Urinary bladder (tissue), 3 donors: ENCODE measurements at regions not wholly inside any gene's neighbourhood (a gene's known extent, or its start where the extent isn't known, plus 50 kb on each side); places are given as distances from the start of the nearest gene placed in this dataset.
"Not testable (repeated sequence)": the region's sequence is repeated elsewhere in the genome, so short reads cannot be mapped to it uniquely, and the experiment has no call there.

Experiments used
- DNase-seq: peaks from one replicate; pipeline ENCODE4 v3.0.0-alpha.2; 2015; ENCODE audit errors: extremely low spot score
- H3K27ac ChIP-seq: one replicate; pipeline ENCODE4 v1.5.1; 2013; ENCODE audit warnings: low read depth, mild to moderate bottlenecking, moderate library complexity
- H3K36me3 ChIP-seq: one replicate; pipeline ENCODE4 v1.6.1; 2013; ENCODE audit warnings: mild to moderate bottlenecking, moderate library complexity; ENCODE audit not compliant: insufficient read depth
- H3K4me1 ChIP-seq: one replicate; pipeline ENCODE4 v1.6.1; 2013; ENCODE audit warnings: mild to moderate bottlenecking, moderate library complexity; ENCODE audit not compliant: insufficient read depth
- H3K4me3 ChIP-seq: one replicate; pipeline ENCODE4 v1.5.1; 2013; ENCODE audit warnings: low read depth, low read length
- WGBS: extraction: QIAGEN DNeasy Blood & Tissue Kit; methylation state at CpG from one replicate; pipeline ENCODE4 v1.1.7; 2013; 5-methylcytosine and 5-hydroxymethylcytosine counted together
- donor health status: healthy with polysubstance abuse.
- donor health status: healthy.

- no peak overlapping the region for H3K4me3 ChIP-seq
- no peaks in the 10 kb centered on the region for H3K4me1 ChIP-seq
- H3K27ac ChIP-seq, result no peak overlapping the region
- 70% methylated on average over 7 of the region's 7 CpGs for whole genome bisulfite sequencing
- no peaks in the 10 kb centered on the region for H3K36me3 ChIP-seq
- no peak for DNase-seq
Observed at GRCh38 chr4:75195111-75195510, 262.2 kb downstream of the PARM1 start.

- Histone ChIP-seq H3K27ac (no peak overlapping the region), H3K4me1 (no peaks in the 10 kb centered on the region), H3K36me3 (no peaks in the 10 kb centered on the region), H3K4me3 (no peak overlapping the region)
- no peak for DNase-seq
- WGBS, result 91% methylated on average over 8 of the region's 8 CpGs
Observed at GRCh38 chr4:75194180-75194579, 261.3 kb downstream of the PARM1 start.

GRCh38 chr4:75192182-75192581 is 259.3 kb downstream of the PARM1 start:
- not testable (repeated sequence) for DNase-seq, H3K4me1 ChIP-seq, H3K4me3 ChIP-seq, H3K36me3 ChIP-seq, H3K27ac ChIP-seq
- 95% methylated on average over 2 of the region's 2 CpGs for WGBS

- no peak for DNase-seq
- Histone ChIP-seq H3K27ac (no peak overlapping the region), H3K4me1 (no peaks in the 10 kb centered on the region), H3K4me3 (no peak overlapping the region), H3K36me3 (no peaks in the 10 kb centered on the region)
- WGBS, result 29% methylated on average over 4 of the region's 4 CpGs
Observed at GRCh38 chr4:75189711-75190335, 256.9 kb downstream of the PARM1 start.

- no peak overlapping the region for H3K4me3 ChIP-seq
- H3K4me1 ChIP-seq, result no peaks in the 10 kb centered on the region
- no peak for DNase-seq
- no peaks in the 10 kb centered on the region for H3K36me3 ChIP-seq
- 81% methylated on average over 10 of the region's 10 CpGs for WGBS
- no peak overlapping the region for H3K27ac ChIP-seq
Observed at GRCh38 chr4:75180790-75181776, 248.2 kb downstream of the PARM1 start.

GRCh38 chr4:75180217-75180616 is 247.3 kb downstream of the PARM1 start:
- H3K27ac ChIP-seq, result no peak overlapping the region
- no peak overlapping the region for H3K4me3 ChIP-seq
- H3K4me1 ChIP-seq, result no peaks in the 10 kb centered on the region
- no peaks in the 10 kb centered on the region for H3K36me3 ChIP-seq
- no peak for DNase-seq

GRCh38 chr4:75179510-75179909 is 246.6 kb downstream of the PARM1 start:
- H3K27ac ChIP-seq, result no peak overlapping the region
- no peak overlapping the region for H3K4me3 ChIP-seq
- no peak for DNase-seq
- H3K36me3 ChIP-seq, result no peaks in the 10 kb centered on the region
- no peaks in the 10 kb centered on the region for H3K4me1 ChIP-seq

- Histone ChIP-seq H3K36me3 (no peaks in the 10 kb centered on the region), H3K4me1 (no peaks in the 10 kb centered on the region), H3K27ac (no peak overlapping the region), H3K4me3 (no peak overlapping the region)
- DNase-seq, result no peak
Observed at GRCh38 chr4:75172551-75172950, 239.6 kb downstream of the PARM1 start.

- DNase-seq, result no peak
- 86% methylated on average over 6 of the region's 6 CpGs for WGBS
- Histone ChIP-seq H3K4me3 (no peak overlapping the region), H3K27ac (no peak overlapping the region), H3K4me1 (no peaks in the 10 kb centered on the region), H3K36me3 (no peaks in the 10 kb centered on the region)
Observed at GRCh38 chr4:75169427-75169826, 236.5 kb downstream of the PARM1 start.

- H3K4me3 ChIP-seq, result no peak overlapping the region
- WGBS, result 70% methylated on average over 2 of the region's 2 CpGs
- no peak for DNase-seq
- no peaks in the 10 kb centered on the region for H3K36me3 ChIP-seq
- no peaks in the 10 kb centered on the region for H3K4me1 ChIP-seq
- no peak overlapping the region for H3K27ac ChIP-seq
Observed at GRCh38 chr4:75169020-75169419, 236.1 kb downstream of the PARM1 start.

GRCh38 chr4:75168548-75168947 is 235.6 kb downstream of the PARM1 start:
- no peaks in the 10 kb centered on the region for H3K36me3 ChIP-seq
- no peaks in the 10 kb centered on the region for H3K4me1 ChIP-seq
- H3K4me3 ChIP-seq, result no peak overlapping the region
- DNase-seq, result no peak
- H3K27ac ChIP-seq, result no peak overlapping the region

GRCh38 chr4:75165100-75165499 is 232.2 kb downstream of the PARM1 start:
- H3K27ac ChIP-seq, DNase-seq, H3K36me3 ChIP-seq, H3K4me3 ChIP-seq, H3K4me1 ChIP-seq: not testable (repeated sequence)
- WGBS, result 77% methylated on average over 2 of the region's 2 CpGs

- Histone ChIP-seq H3K27ac (no peak overlapping the region), H3K4me3 (no peak overlapping the region), H3K36me3 (no peaks in the 10 kb centered on the region), H3K4me1 (no peaks in the 10 kb centered on the region)
- DNase-seq, result no peak
- 85% methylated on average over 3 of the region's 3 CpGs for WGBS
Observed at GRCh38 chr4:75158451-75158850, 225.5 kb downstream of the PARM1 start.

GRCh38 chr4:75154994-75155393 is 222.1 kb downstream of the PARM1 start:
- no peak for DNase-seq
- no peaks in the 10 kb centered on the region for H3K4me1 ChIP-seq
- H3K4me3 ChIP-seq, result no peak overlapping the region
- H3K36me3 ChIP-seq, result no peaks in the 10 kb centered on the region
- no peak overlapping the region for H3K27ac ChIP-seq
